ENCODE measurements at regions not wholly inside any gene's neighbourhood (a gene's known extent, or its start where the extent isn't known, plus 50 kb on each side); places are given as distances from the start of the nearest gene placed in this dataset.

GRCh38 chr4:3872834-3873313 is 106.7 kb downstream of the ADRA2C start:
- no peak overlapping the region for H3K4me3 ChIP-seq (ENCODE audit: low read depth, low read length, poor library complexity, severe bottlenecking)
- POLR2A ChIA-PET = no interaction called here
- no peaks in the 10 kb centered on the region for H3K36me3 ChIP-seq (ENCODE audit: insufficient read depth, low read length)
- H4K20me1 ChIP-seq (ENCODE audit: insufficient read depth, low read length) = no peaks in the 10 kb centered on the region
- no peaks in the 10 kb centered on the region for H3K4me1 ChIP-seq (ENCODE audit: insufficient read depth, low read length, poor library complexity, severe bottlenecking)
- TF ChIP-seq EZH2phosphoT487 (IDR thresholded peaks at IDR 0.05; ENCODE audit: borderline replicate concordance, low read depth, low read length) (no peak), CTCF (conservative IDR thresholded peaks at IDR 0.05; ENCODE audit: low read length) (no peak)
- intact Hi-C loops (cut with micrococcal nuclease; ENCODE audit: unreplicated experiment) = no loop called here
- no peaks in the 10 kb centered on the region for H3K9me2 ChIP-seq (ENCODE audit: insufficient read depth, low read length)
- no peak for DNase-seq (ENCODE audit: low spot score)
- CTCF ChIA-PET (ENCODE audit: unreplicated experiment) = no interaction called here
- no TSS peak for BruUV-seq (replicated peaks)
- no peak overlapping the region for H3K27ac ChIP-seq (ENCODE audit: low read depth, low read length, poor library complexity, severe bottlenecking)
- no peaks in the 10 kb centered on the region for H3K9me3 ChIP-seq (ENCODE audit: low read length)
- no peaks in the 10 kb centered on the region for H3K79me2 ChIP-seq (ENCODE audit: insufficient read depth, low read depth, low read length)
- no peak overlapping the region for H2AFZ ChIP-seq (ENCODE audit: low read length)
- no peak overlapping the region for H3K4me2 ChIP-seq (ENCODE audit: low read length)

GRCh38 chr4:3873408-3874027 is 107.3 kb downstream of the ADRA2C start:
- Histone ChIP-seq H3K9me3 (ENCODE audit: low read length) (no peaks in the 10 kb centered on the region), H3K4me2 (ENCODE audit: low read length) (no peak overlapping the region), H3K9me2 (ENCODE audit: insufficient read depth, low read length) (no peaks in the 10 kb centered on the region), H3K27ac (ENCODE audit: low read depth, low read length, poor library complexity, severe bottlenecking) (no peak overlapping the region), H2AFZ (ENCODE audit: low read length) (no peak overlapping the region), H3K36me3 (ENCODE audit: insufficient read depth, low read length) (no peaks in the 10 kb centered on the region), H3K4me3 (ENCODE audit: low read depth, low read length, poor library complexity, severe bottlenecking) (no peak overlapping the region), H4K20me1 (ENCODE audit: insufficient read depth, low read length) (no peaks in the 10 kb centered on the region), H3K79me2 (ENCODE audit: insufficient read depth, low read depth, low read length) (no peaks in the 10 kb centered on the region), H3K4me1 (ENCODE audit: insufficient read depth, low read length, poor library complexity, severe bottlenecking) (no peaks in the 10 kb centered on the region)
- ChIA-PET POLR2A (no interaction called here), CTCF (ENCODE audit: unreplicated experiment) (no interaction called here)
- TF ChIP-seq CTCF (conservative IDR thresholded peaks at IDR 0.05; ENCODE audit: low read length) = no peak
- TF ChIP-seq EZH2phosphoT487 (IDR thresholded peaks at IDR 0.05; ENCODE audit: borderline replicate concordance, low read depth, low read length) = no peak
- no peak for DNase-seq (ENCODE audit: low spot score)
- intact Hi-C loops (cut with micrococcal nuclease; ENCODE audit: unreplicated experiment) = no loop called here
- BruUV-seq (replicated peaks) = no TSS peak

GRCh38 chr4:3874028-3874415 is 107.8 kb downstream of the ADRA2C start:
- Histone ChIP-seq H3K79me2 (ENCODE audit: insufficient read depth, low read depth, low read length) (no peaks in the 10 kb centered on the region), H3K36me3 (ENCODE audit: insufficient read depth, low read length) (no peaks in the 10 kb centered on the region), H4K20me1 (ENCODE audit: insufficient read depth, low read length) (no peaks in the 10 kb centered on the region), H3K4me2 (ENCODE audit: low read length) (no peak overlapping the region), H3K9me3 (ENCODE audit: low read length) (no peaks in the 10 kb centered on the region), H3K9me2 (ENCODE audit: insufficient read depth, low read length) (no peaks in the 10 kb centered on the region), H3K4me1 (ENCODE audit: insufficient read depth, low read length, poor library complexity, severe bottlenecking) (no peaks in the 10 kb centered on the region), H3K4me3 (ENCODE audit: low read depth, low read length, poor library complexity, severe bottlenecking) (no peak overlapping the region), H2AFZ (ENCODE audit: low read length) (no peak overlapping the region), H3K27ac (ENCODE audit: low read depth, low read length, poor library complexity, severe bottlenecking) (no peak overlapping the region)
- BruUV-seq (replicated peaks) = no TSS peak
- CTCF ChIA-PET (ENCODE audit: unreplicated experiment) = no interaction called here
- no peak for TF ChIP-seq EZH2phosphoT487 (IDR thresholded peaks at IDR 0.05; ENCODE audit: borderline replicate concordance, low read depth, low read length)
- intact Hi-C loops (cut with micrococcal nuclease; ENCODE audit: unreplicated experiment) = no loop called here
- POLR2A ChIA-PET = no interaction called here
- DNase-seq (ENCODE audit: low spot score) = no peak

Measured in OCI-LY7 (cell line).